ENCODE measurements at regions not wholly inside any gene's neighbourhood (a gene's known extent, or its start where the extent isn't known, plus 50 kb on each side); places are given as distances from the start of the nearest gene placed in this dataset.
"Not testable (repeated sequence)": the region's sequence is repeated elsewhere in the genome, so short reads cannot be mapped to it uniquely, and the experiment has no call there.

DNA sequence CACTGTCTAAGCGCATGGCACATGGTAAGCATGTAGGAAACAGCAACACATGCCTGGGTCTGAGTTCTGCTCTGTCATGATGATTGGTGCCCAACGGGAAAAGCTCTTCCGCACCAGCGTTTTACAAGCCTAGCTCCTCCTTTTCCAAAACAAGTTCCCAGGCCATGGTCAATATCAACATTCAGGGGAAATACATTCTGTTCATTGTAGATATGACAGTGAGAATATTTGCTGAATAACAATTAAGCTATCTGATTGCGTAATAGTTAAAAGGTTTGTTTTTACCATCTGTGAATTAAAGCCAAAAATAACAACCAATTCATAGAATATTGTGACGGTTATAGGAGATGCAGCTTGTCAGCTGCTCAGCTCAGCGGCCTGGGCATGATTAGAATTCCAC lies 404.3 kb upstream of the SLC35B3 start:
- H3K4me2 ChIP-seq (ENCODE audit: low read length) = no peak overlapping the region
- peaks cover 74% of the 10 kb centered on the region for H3K27me3 ChIP-seq (ENCODE audit: low read length)
- no peaks in the 10 kb centered on the region for H3F3A ChIP-seq (ENCODE audit: low read length, unreplicated experiment)
- H3K27ac ChIP-seq (ENCODE audit: low read length) = no peak overlapping the region
- H3K36me3 ChIP-seq (ENCODE audit: low read depth, low read length) = no peaks in the 10 kb centered on the region
- no peak overlapping the region for H3K4me3 ChIP-seq (ENCODE audit: low read length)
- ChIA-PET CTCF (no interaction called here), POLR2A (ENCODE audit: unreplicated experiment) (no interaction called here)
- no peaks in the 10 kb centered on the region for H3K9me2 ChIP-seq (replicated peaks; ENCODE audit: low read length)
- H3K4me1 ChIP-seq (ENCODE audit: insufficient read depth, low read length) = no peaks in the 10 kb centered on the region
- TF ChIP-seq, protein P1, sequence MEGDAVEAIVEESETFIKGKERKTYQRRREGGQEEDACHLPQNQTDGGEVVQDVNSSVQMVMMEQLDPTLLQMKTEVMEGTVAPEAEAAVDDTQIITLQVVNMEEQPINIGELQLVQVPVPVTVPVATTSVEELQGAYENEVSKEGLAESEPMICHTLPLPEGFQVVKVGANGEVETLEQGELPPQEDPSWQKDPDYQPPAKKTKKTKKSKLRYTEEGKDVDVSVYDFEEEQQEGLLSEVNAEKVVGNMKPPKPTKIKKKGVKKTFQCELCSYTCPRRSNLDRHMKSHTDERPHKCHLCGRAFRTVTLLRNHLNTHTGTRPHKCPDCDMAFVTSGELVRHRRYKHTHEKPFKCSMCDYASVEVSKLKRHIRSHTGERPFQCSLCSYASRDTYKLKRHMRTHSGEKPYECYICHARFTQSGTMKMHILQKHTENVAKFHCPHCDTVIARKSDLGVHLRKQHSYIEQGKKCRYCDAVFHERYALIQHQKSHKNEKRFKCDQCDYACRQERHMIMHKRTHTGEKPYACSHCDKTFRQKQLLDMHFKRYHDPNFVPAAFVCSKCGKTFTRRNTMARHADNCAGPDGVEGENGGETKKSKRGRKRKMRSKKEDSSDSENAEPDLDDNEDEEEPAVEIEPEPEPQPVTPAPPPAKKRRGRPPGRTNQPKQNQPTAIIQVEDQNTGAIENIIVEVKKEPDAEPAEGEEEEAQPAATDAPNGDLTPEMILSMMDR (conservative IDR thresholded peaks at IDR 0.05; ENCODE audit: low read depth, low read length) = no peak
- no peak for TF ChIP-seq EZH2phosphoT487 (IDR thresholded peaks at IDR 0.05; ENCODE audit: borderline replicate concordance, low read length)
- TF ChIP-seq EZH2 (IDR thresholded peaks at IDR 0.05; ENCODE audit: low read length, unreplicated experiment) = no peak
- ATAC-seq (no peak), DNase-seq (no peak)
- no peaks in the 10 kb centered on the region for H4K20me1 ChIP-seq (ENCODE audit: low read length)
- H3K9ac ChIP-seq (ENCODE audit: low read length) = no peak overlapping the region
- no peak overlapping the region for H2AFZ ChIP-seq (ENCODE audit: low read length)
- H3K79me2 ChIP-seq (ENCODE audit: low read length) = no peaks in the 10 kb centered on the region
- H3K9me3 ChIP-seq (ENCODE audit: low read length) = no peaks in the 10 kb centered on the region
- no TSS peak for BruUV-seq (replicated peaks)
- intact Hi-C loops (cut with micrococcal nuclease) = no loop called here

GRCh38 chr6:8837343-8837742 lies 402.0 kb upstream of the SLC35B3 start:
- no peak overlapping the region for H3K4me2 ChIP-seq (ENCODE audit: low read length)
- BruUV-seq (replicated peaks) = no TSS peak
- H3K36me3 ChIP-seq (ENCODE audit: low read depth, low read length) = no peaks in the 10 kb centered on the region
- H4K20me1 ChIP-seq (ENCODE audit: low read length) = no peaks in the 10 kb centered on the region
- no peak for ATAC-seq
- H3K9ac ChIP-seq (ENCODE audit: low read length) = no peak overlapping the region
- no peaks in the 10 kb centered on the region for H3K9me3 ChIP-seq (ENCODE audit: low read length)
- intact Hi-C loops (cut with micrococcal nuclease) = no loop called here
- H3F3A ChIP-seq (ENCODE audit: low read length, unreplicated experiment) = no peaks in the 10 kb centered on the region
- no peak overlapping the region for H3K27ac ChIP-seq (ENCODE audit: low read length)
- no peaks in the 10 kb centered on the region for H3K79me2 ChIP-seq (ENCODE audit: low read length)
- TF ChIP-seq EZH2phosphoT487 (IDR thresholded peaks at IDR 0.05; ENCODE audit: borderline replicate concordance, low read length) = no peak
- no peak for TF ChIP-seq EZH2 (IDR thresholded peaks at IDR 0.05; ENCODE audit: low read length, unreplicated experiment)
- TF ChIP-seq, protein P1 (conservative IDR thresholded peaks at IDR 0.05; ENCODE audit: low read depth, low read length) = no peak
- no peak overlapping the region for H2AFZ ChIP-seq (ENCODE audit: low read length)
- ChIA-PET POLR2A (ENCODE audit: unreplicated experiment) (no interaction called here), CTCF (no interaction called here)
- no peak for DNase-seq
- no peaks in the 10 kb centered on the region for H3K9me2 ChIP-seq (replicated peaks; ENCODE audit: low read length)
- H3K27me3 ChIP-seq (ENCODE audit: low read length) = peaks cover 71% of the 10 kb centered on the region
- no peak overlapping the region for H3K4me3 ChIP-seq (ENCODE audit: low read length)
- no peaks in the 10 kb centered on the region for H3K4me1 ChIP-seq (ENCODE audit: insufficient read depth, low read length)

DNA sequence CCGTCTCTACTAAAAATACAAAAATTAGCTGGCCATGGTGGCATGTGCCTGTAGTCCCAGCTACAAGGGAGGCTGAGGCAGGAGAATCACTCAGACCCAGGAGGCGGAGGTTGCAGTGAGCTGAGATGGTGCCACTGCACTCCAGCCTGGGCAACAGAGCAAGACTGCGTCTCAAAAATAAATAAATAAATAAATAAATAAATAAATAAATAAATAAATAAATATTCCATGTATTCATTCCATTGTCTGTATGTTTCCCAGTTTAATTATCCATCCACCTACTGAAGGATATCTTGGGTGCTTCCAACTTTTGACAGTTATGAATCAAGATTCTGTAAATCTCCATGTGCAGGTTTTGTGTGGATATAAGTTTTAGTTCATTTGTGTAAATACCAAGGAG lies 397.4 kb upstream of the SLC35B3 start:
- H3K4me2 ChIP-seq (ENCODE audit: low read length); H3K79me2 ChIP-seq (ENCODE audit: low read length); H3F3A ChIP-seq (ENCODE audit: low read length, unreplicated experiment); H3K27ac ChIP-seq (ENCODE audit: low read length); H3K9me3 ChIP-seq (ENCODE audit: low read length); intact Hi-C loops (cut with micrococcal nuclease); BruUV-seq (replicated peaks); H2AFZ ChIP-seq (ENCODE audit: low read length); H4K20me1 ChIP-seq (ENCODE audit: low read length); H3K9me2 ChIP-seq (replicated peaks; ENCODE audit: low read length); H3K4me3 ChIP-seq (ENCODE audit: low read length); ATAC-seq; H3K36me3 ChIP-seq (ENCODE audit: low read depth, low read length); DNase-seq; H3K4me1 ChIP-seq (ENCODE audit: insufficient read depth, low read length); POLR2A ChIA-PET (ENCODE audit: unreplicated experiment); H3K9ac ChIP-seq (ENCODE audit: low read length); CTCF ChIA-PET: not testable (repeated sequence)
- H3K27me3 ChIP-seq (ENCODE audit: low read length) = peaks cover 51% of the 10 kb centered on the region

Data from PC-3 (cell line).